Right lobe of liver (tissue), 4 donors: ENCODE measurements at regions not wholly inside any gene's neighbourhood (a gene's known extent, or its start where the extent isn't known, plus 50 kb on each side); places are given as distances from the start of the nearest gene placed in this dataset.

Experiments
- CTCF ChIP-seq, 4 donors: fragments of 200-600 bp in 3 of 4; fragments of 450-650 bp in 1 of 4; IDR thresholded peaks; one replicate each; pipeline versions ENCODE4 v1.5.1 to v1.8.0; 2016 to 2022; ENCODE audit warnings: antibody characterized with exemption in 4 of 4, mild to moderate bottlenecking in 2 of 4
- POLR2A ChIP-seq: fragments of 450-650 bp; IDR thresholded peaks from one replicate; pipeline ENCODE4 v1.6.1; 2017; ENCODE audit warnings: antibody characterized with exemption, mild to moderate bottlenecking
- donor health status: DM: no; HTN: no; CAD: no.
- donor health status: DM: no; HTN: no; CAD: no.
- donor health status: DM: no; HTN: yes; CAD: no.

GRCh38 chr3:6229778-6230410 is 631.0 kb upstream of the GRM7 start:
- no peak for TF ChIP-seq CTCF (IDR thresholded peaks at IDR 0.05)
- TF ChIP-seq POLR2A, result no peak
